OCI-LY7 (cell line): ENCODE measurements at regions not wholly inside any gene's neighbourhood (a gene's known extent, or its start where the extent isn't known, plus 50 kb on each side); places are given as distances from the start of the nearest gene placed in this dataset.
"Not testable (repeated sequence)": the region's sequence is repeated elsewhere in the genome, so short reads cannot be mapped to it uniquely, and the experiment has no call there.

Experiments
- BruUV-seq: library from RNA; stranded (reverse); fragments of 400-500 nt; replicated peaks from 2 replicates; lab custom pipeline; 2021; lab: Mats Ljungman, UMichigan
- CTCF ChIA-PET: fragments of 300-600 bp; sonication (Branson Sonifier 250); formaldehyde crosslinking; loops from one replicate; lab custom pipeline; 2022; ENCODE audit warnings: antibody characterized with exemption; ENCODE audit not compliant: unreplicated experiment; lab: Charles Lee
- POLR2A ChIA-PET: fragments of 300-600 bp; sonication (Branson Sonifier 250); formaldehyde crosslinking; loops from one replicate; lab custom pipeline; 2022; ENCODE audit warnings: antibody characterized with exemption; lab: Charles Lee
- DNase-seq: peaks from one replicate; pipeline ENCODE4 v3.0.0-alpha.2; 2015; ENCODE audit warnings: low spot score
- H2AFZ ChIP-seq: fragments of 200-600 bp; sonication (generic), shearing (Covaris generic); 2 replicates; pipeline ENCODE4 v1.6.1; 2014; ENCODE audit warnings: mild to moderate bottlenecking, antibody characterized with exemption, low read length, moderate library complexity
- H3K27ac ChIP-seq: fragments of 200-600 bp; sonication (generic); 2 replicates; pipeline ENCODE4 v1.5.1; 2014; ENCODE audit warnings: mixed run types, low read depth, mild to moderate bottlenecking, moderate library complexity, low read length, inconsistent platforms; ENCODE audit not compliant: poor library complexity, severe bottlenecking
- H3K36me3 ChIP-seq: fragments of 200-600 bp; sonication (generic); 2 replicates; pipeline ENCODE4 v1.6.1; 2014; ENCODE audit warnings: mild to moderate bottlenecking, antibody characterized with exemption, low read length, moderate library complexity, mixed read lengths; ENCODE audit not compliant: insufficient read depth
- H3K4me1 ChIP-seq: fragments of 200-600 bp; sonication (generic); 2 replicates; pipeline ENCODE4 v1.5.1; 2014; ENCODE audit warnings: mild to moderate bottlenecking, low read length; ENCODE audit not compliant: insufficient read depth, poor library complexity, severe bottlenecking
- H3K4me2 ChIP-seq: fragments of 200-600 bp; sonication (generic); 2 replicates; pipeline ENCODE4 v1.6.1; 2014; ENCODE audit warnings: mild to moderate bottlenecking, low read length
- H3K4me3 ChIP-seq: fragments of 200-600 bp; sonication (generic); 2 replicates; pipeline ENCODE4 v1.5.1; 2014; ENCODE audit warnings: mild to moderate bottlenecking, low read depth, low read length; ENCODE audit not compliant: poor library complexity, severe bottlenecking
- H3K79me2 ChIP-seq: fragments of 200-600 bp; sonication (generic); 2 replicates; pipeline ENCODE4 v1.6.1; 2016; ENCODE audit warnings: low read depth, mild to moderate bottlenecking, low read length, moderate library complexity, mixed read lengths; ENCODE audit not compliant: insufficient read depth
- H3K9me2 ChIP-seq: fragments of 200-600 bp; sonication (generic); 2 replicates; pipeline ENCODE4 v1.6.1; 2016; ENCODE audit warnings: mild to moderate bottlenecking, low read length, mixed read lengths; ENCODE audit not compliant: insufficient read depth
- H3K9me3 ChIP-seq: fragments of 200-600 bp; sonication (generic); 2 replicates; pipeline ENCODE4 v1.6.1; 2014; ENCODE audit warnings: mild to moderate bottlenecking, mixed run types, low read length, mixed read lengths
- H4K20me1 ChIP-seq: fragments of 200-600 bp; sonication (generic); 2 replicates; pipeline ENCODE4 v1.6.1; 2014; ENCODE audit warnings: mild to moderate bottlenecking, antibody characterized with exemption, low read length, moderate library complexity, mixed read lengths; ENCODE audit not compliant: insufficient read depth
- CTCF ChIP-seq: fragments of 200-600 bp; sonication (generic); conservative IDR thresholded peaks from 2 replicates; pipeline ENCODE4 v1.5.1; 2014; ENCODE audit warnings: mild to moderate bottlenecking, antibody characterized with exemption, low read length, moderate library complexity, mixed read lengths
- EZH2phosphoT487 ChIP-seq: fragments of 200-600 bp; sonication (generic); IDR thresholded peaks from 2 replicates; pipeline ENCODE4 v1.6.1; 2018; ENCODE audit warnings: low read depth, borderline replicate concordance, mild to moderate bottlenecking, mixed run types, antibody characterized with exemption, low read length, moderate library complexity, mixed read lengths
- intact Hi-C: fragments of 100-400 bp; cut with micrococcal nuclease; formaldehyde crosslinking; loops from one replicate; pipeline ENCODE4 v1.10.0; 2022; ENCODE audit not compliant: unreplicated experiment

GRCh38 chr4:83906561-83906960, 370.7 kb downstream of the GPAT3 start:
- intact Hi-C loops = loop anchor here (10.0 kb wide), 1 partner anchor 598 kb away; no protein-coding TSS in a partner anchor
- Histone ChIP-seq H3K4me3 (no peak overlapping the region), H2AFZ (no peak overlapping the region), H3K4me1 (no peaks in the 10 kb centered on the region), H3K27ac (no peak overlapping the region), H3K9me2 (no peaks in the 10 kb centered on the region), H3K4me2 (no peak overlapping the region), H3K36me3 (no peaks in the 10 kb centered on the region), H3K9me3 (no peaks in the 10 kb centered on the region), H4K20me1 (no peaks in the 10 kb centered on the region), H3K79me2 (no peaks in the 10 kb centered on the region)
- ChIA-PET POLR2A (no interaction called here), CTCF (no interaction called here)
- BruUV-seq = no TSS peak
- TF ChIP-seq EZH2phosphoT487 (no peak), CTCF (no peak)
- no peak for DNase-seq

GRCh38 chr4:83905952-83906351, 370.0 kb downstream of the GPAT3 start:
- Histone ChIP-seq H3K36me3 (no peaks in the 10 kb centered on the region), H2AFZ (no peak overlapping the region), H3K27ac (no peak overlapping the region), H3K79me2 (no peaks in the 10 kb centered on the region), H4K20me1 (no peaks in the 10 kb centered on the region), H3K9me3 (no peaks in the 10 kb centered on the region), H3K4me2 (no peak overlapping the region), H3K9me2 (no peaks in the 10 kb centered on the region), H3K4me1 (no peaks in the 10 kb centered on the region), H3K4me3 (no peak overlapping the region)
- ChIA-PET POLR2A (no interaction called here), CTCF (no interaction called here)
- DNase-seq = peak; percentile 5
- intact Hi-C loops = loop anchor here (10.0 kb wide), 1 partner anchor 599 kb away; no protein-coding TSS in a partner anchor
- no TSS peak for BruUV-seq
- TF ChIP-seq EZH2phosphoT487 (no peak), CTCF (peak; percentile 72)

- BruUV-seq, DNase-seq, CTCF ChIA-PET, H3K27ac ChIP-seq, H4K20me1 ChIP-seq, H3K9me3 ChIP-seq, H3K4me3 ChIP-seq, H3K4me2 ChIP-seq, H3K4me1 ChIP-seq, H3K79me2 ChIP-seq, POLR2A ChIA-PET, H3K9me2 ChIP-seq, H2AFZ ChIP-seq, H3K36me3 ChIP-seq: not testable (repeated sequence)
- intact Hi-C loops = loop anchor here (10.0 kb wide), 1 partner anchor 601 kb away; no protein-coding TSS in a partner anchor
Observed at GRCh38 chr4:83903740-83904139, 367.8 kb downstream of the GPAT3 start.
